ENCODE measurements at regions not wholly inside any gene's neighbourhood (a gene's known extent, or its start where the extent isn't known, plus 50 kb on each side); places are given as distances from the start of the nearest gene placed in this dataset.

GRCh38 chr7:126213876-126214275, 1038.9 kb downstream of the GRM8 start:
- TF ChIP-seq CTCF (IDR thresholded peaks at IDR 0.05 in 4 of 5, conservative IDR thresholded peaks at IDR 0.05 in 1 of 5) = no peak
- TF ChIP-seq POLR2A (IDR thresholded peaks at IDR 0.05) = no peak

Data from gastrocnemius medialis (tissue), 4 donors.